NCI-H2196 (cell line): ENCODE measurements at regions not wholly inside any gene's neighbourhood (a gene's known extent, or its start where the extent isn't known, plus 50 kb on each side); places are given as distances from the start of the nearest gene placed in this dataset.

Source experiments
- DNase-seq: peaks from one replicate; lab custom pipeline; 2025; ENCODE audit not compliant: unreplicated experiment; lab: John Stamatoyannopoulos, UW

GRCh38 chr7:79590916-79591623 is 137.6 kb upstream of the MAGI2 start:
- DNase-seq: no peak

GRCh38 chr7:79590391-79590790 is 136.9 kb upstream of the MAGI2 start:
- no peak for DNase-seq

- DNase-seq: no peak
Measured at GRCh38 chr7:79570903-79571302, 117.4 kb upstream of the MAGI2 start.

GRCh38 chr7:79563821-79564522 is 110.5 kb upstream of the MAGI2 start:
- DNase-seq: no peak

- no peak for DNase-seq
Measured at GRCh38 chr7:79555571-79555970, 102.1 kb upstream of the MAGI2 start.

- no peak for DNase-seq
Measured at GRCh38 chr7:79553811-79554555, 100.5 kb upstream of the MAGI2 start.

- no peak for DNase-seq
Measured at GRCh38 chr7:79552463-79552862, 99.0 kb upstream of the MAGI2 start.

- DNase-seq: no peak
Measured at GRCh38 chr7:79548727-79549126, 95.3 kb upstream of the MAGI2 start.

- DNase-seq: no peak
Measured at GRCh38 chr7:79547132-79547531, 93.7 kb upstream of the MAGI2 start.

- no peak for DNase-seq
Measured at GRCh38 chr7:79540592-79540991, 87.1 kb upstream of the MAGI2 start.

GRCh38 chr7:79534128-79534527 is 80.7 kb upstream of the MAGI2 start:
- no peak for DNase-seq

GRCh38 chr7:79531905-79532664 is 78.6 kb upstream of the MAGI2 start:
- no peak for DNase-seq

- no peak for DNase-seq
Measured at GRCh38 chr7:79531116-79531515, 77.6 kb upstream of the MAGI2 start.

- DNase-seq: no peak
Measured at GRCh38 chr7:79529881-79530235, 76.4 kb upstream of the MAGI2 start.

GRCh38 chr7:79529214-79529880 is 75.9 kb upstream of the MAGI2 start:
- no peak for DNase-seq

- no peak for DNase-seq
Measured at GRCh38 chr7:79528421-79528820, 75.0 kb upstream of the MAGI2 start.

- no peak for DNase-seq
Measured at GRCh38 chr7:79524048-79524447, 70.6 kb upstream of the MAGI2 start.

- no peak for DNase-seq
Measured at GRCh38 chr7:79523436-79523835, 70.0 kb upstream of the MAGI2 start.

GRCh38 chr7:79520543-79520942 is 67.1 kb upstream of the MAGI2 start:
- no peak for DNase-seq

- no peak for DNase-seq
Measured at GRCh38 chr7:79515358-79515757, 61.9 kb upstream of the MAGI2 start.

- no peak for DNase-seq
Measured at GRCh38 chr7:79513261-79513660, 59.8 kb upstream of the MAGI2 start.
